ENCODE measurements at regions not wholly inside any gene's neighbourhood (a gene's known extent, or its start where the extent isn't known, plus 50 kb on each side); places are given as distances from the start of the nearest gene placed in this dataset.

DNA sequence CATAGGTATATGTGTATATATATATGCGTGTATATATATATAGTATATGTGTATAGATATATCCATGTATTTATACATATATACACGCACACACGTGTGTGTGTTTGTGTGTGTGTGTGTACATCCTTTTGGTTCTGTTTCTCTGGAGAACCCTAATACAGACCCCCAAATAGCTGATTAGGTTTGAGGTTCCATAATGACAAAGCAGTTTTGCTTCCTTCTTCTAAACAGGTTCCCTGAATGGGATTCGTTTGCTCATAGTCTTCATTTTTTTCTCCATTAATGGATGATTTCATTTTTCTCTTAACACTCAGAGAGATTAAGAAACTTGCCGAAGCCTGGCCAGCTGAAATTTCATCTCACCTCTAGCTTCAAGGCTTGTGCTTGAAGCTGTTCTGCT lies 234.0 kb upstream of the BCOR start:
- Mint-ChIP-seq H3K4me1 (no peaks in the 10 kb centered on the region), H3K27ac (no peak overlapping the region), H3K27me3 (no peaks in the 10 kb centered on the region), H3K4me3 (no peak overlapping the region), H3K9me3 (ENCODE audit: insufficient read depth) (peaks cover 2% of the 10 kb centered on the region)
- no peak overlapping the region for H3K4me2 ChIP-seq (replicated peaks; ENCODE audit: low read depth, low read length, poor library complexity, severe bottlenecking)
- intact Hi-C loops (cut with micrococcal nuclease), result no loop called here
- H4K20me1 ChIP-seq (ENCODE audit: control insufficient read depth, insufficient read depth, low read length, poor library complexity, severe bottlenecking), result no peaks in the 10 kb centered on the region
- ChIA-PET CTCF (no interaction called here), POLR2A (no interaction called here)
- DNase-seq (no peak), ATAC-seq (ENCODE audit: low read depth) (no peak)
- no CpG with 5 or more reads among the region's 5 CpGs for WGBS (ENCODE audit: insufficient coverage)
- no peak overlapping the region for H3K27ac ChIP-seq (ENCODE audit: low read length in 2 of 2)
- no peaks in the 10 kb centered on the region for H3K36me3 ChIP-seq (replicated peaks in 1 of 2; ENCODE audit: control extremely low read depth in 1 of 2, control insufficient read depth in 1 of 2, extremely low read depth in 1 of 2, insufficient read depth in 2 of 2, low read length in 1 of 2)
- H3K9me3 ChIP-seq (ENCODE audit: control extremely low read depth in 1 of 3, control insufficient read depth in 2 of 3, insufficient read depth in 1 of 3, low read length in 2 of 3), result no peaks in the 10 kb centered on the region
- TF ChIP-seq, protein P1, sequence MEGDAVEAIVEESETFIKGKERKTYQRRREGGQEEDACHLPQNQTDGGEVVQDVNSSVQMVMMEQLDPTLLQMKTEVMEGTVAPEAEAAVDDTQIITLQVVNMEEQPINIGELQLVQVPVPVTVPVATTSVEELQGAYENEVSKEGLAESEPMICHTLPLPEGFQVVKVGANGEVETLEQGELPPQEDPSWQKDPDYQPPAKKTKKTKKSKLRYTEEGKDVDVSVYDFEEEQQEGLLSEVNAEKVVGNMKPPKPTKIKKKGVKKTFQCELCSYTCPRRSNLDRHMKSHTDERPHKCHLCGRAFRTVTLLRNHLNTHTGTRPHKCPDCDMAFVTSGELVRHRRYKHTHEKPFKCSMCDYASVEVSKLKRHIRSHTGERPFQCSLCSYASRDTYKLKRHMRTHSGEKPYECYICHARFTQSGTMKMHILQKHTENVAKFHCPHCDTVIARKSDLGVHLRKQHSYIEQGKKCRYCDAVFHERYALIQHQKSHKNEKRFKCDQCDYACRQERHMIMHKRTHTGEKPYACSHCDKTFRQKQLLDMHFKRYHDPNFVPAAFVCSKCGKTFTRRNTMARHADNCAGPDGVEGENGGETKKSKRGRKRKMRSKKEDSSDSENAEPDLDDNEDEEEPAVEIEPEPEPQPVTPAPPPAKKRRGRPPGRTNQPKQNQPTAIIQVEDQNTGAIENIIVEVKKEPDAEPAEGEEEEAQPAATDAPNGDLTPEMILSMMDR (IDR thresholded peaks at IDR 0.05), result no peak
- TF ChIP-seq EZH2 (IDR thresholded peaks at IDR 0.05; ENCODE audit: borderline replicate concordance, insufficient read depth, low read depth, low read length, poor library complexity, severe bottlenecking), result no peak
- H3K27me3 ChIP-seq (replicated peaks in 1 of 4; ENCODE audit: control extremely low read depth in 1 of 4, control insufficient read depth in 3 of 4, insufficient read depth in 4 of 4, low read length in 3 of 4), result no peaks in the 10 kb centered on the region
- H3K79me2 ChIP-seq (ENCODE audit: control insufficient read depth, insufficient read depth, low read length), result no peaks in the 10 kb centered on the region
- H3K4me3 ChIP-seq (ENCODE audit: control extremely low read depth in 1 of 5, extremely low read depth in 1 of 5, insufficient read depth in 1 of 5, low read depth in 2 of 5, low read length in 4 of 5), result no peak overlapping the region
- no peak overlapping the region for H2AFZ ChIP-seq (ENCODE audit: insufficient read depth, low read depth, low read length, poor library complexity, severe bottlenecking)
- no peak overlapping the region for H3K9ac ChIP-seq (ENCODE audit: low read length)
- H3K4me1 ChIP-seq (ENCODE audit: control insufficient read depth in 2 of 2, insufficient read depth in 2 of 2, low read length in 2 of 2), result no peaks in the 10 kb centered on the region

DNA sequence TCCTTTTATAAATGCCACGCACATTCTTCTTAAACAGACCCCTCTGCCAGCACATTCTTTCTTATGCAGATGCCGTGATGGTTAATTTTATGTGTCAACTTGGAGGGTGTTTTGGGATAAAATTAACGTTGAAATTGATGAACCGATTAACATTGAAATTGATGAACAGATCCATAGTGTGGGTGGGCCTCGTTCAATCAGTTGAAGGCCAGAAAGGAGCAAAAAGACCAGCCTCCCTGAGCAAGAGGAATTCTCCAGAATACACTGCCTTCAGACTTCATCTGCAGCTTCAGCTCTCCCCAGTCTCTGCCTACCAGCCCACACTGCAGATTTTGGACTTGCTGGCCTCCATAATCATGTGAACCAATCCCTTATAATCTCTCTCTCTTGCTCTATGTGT lies 233.6 kb upstream of the BCOR start:
- peaks cover 2% of the 10 kb centered on the region for H3K9me3 Mint-ChIP-seq (ENCODE audit: insufficient read depth)
- Histone ChIP-seq H3K9me3 (ENCODE audit: control extremely low read depth in 1 of 3, control insufficient read depth in 2 of 3, insufficient read depth in 1 of 3, low read length in 2 of 3) (no peaks in the 10 kb centered on the region), H2AFZ (ENCODE audit: insufficient read depth, low read depth, low read length, poor library complexity, severe bottlenecking) (no peak overlapping the region), H3K36me3 (replicated peaks in 1 of 2; ENCODE audit: control extremely low read depth in 1 of 2, control insufficient read depth in 1 of 2, extremely low read depth in 1 of 2, insufficient read depth in 2 of 2, low read length in 1 of 2) (no peaks in the 10 kb centered on the region), H3K27ac (ENCODE audit: low read length in 2 of 2) (no peak overlapping the region), H3K4me3 (ENCODE audit: control extremely low read depth in 1 of 5, extremely low read depth in 1 of 5, insufficient read depth in 1 of 5, low read depth in 2 of 5, low read length in 4 of 5) (no peak overlapping the region), H4K20me1 (ENCODE audit: control insufficient read depth, insufficient read depth, low read length, poor library complexity, severe bottlenecking) (no peaks in the 10 kb centered on the region), H3K9ac (ENCODE audit: low read length) (no peak overlapping the region), H3K27me3 (replicated peaks in 1 of 4; ENCODE audit: control extremely low read depth in 1 of 4, control insufficient read depth in 3 of 4, insufficient read depth in 4 of 4, low read length in 3 of 4) (no peaks in the 10 kb centered on the region), H3K79me2 (ENCODE audit: control insufficient read depth, insufficient read depth, low read length) (no peaks in the 10 kb centered on the region), H3K4me1 (ENCODE audit: control insufficient read depth in 2 of 2, insufficient read depth in 2 of 2, low read length in 2 of 2) (no peaks in the 10 kb centered on the region), H3K4me2 (replicated peaks; ENCODE audit: low read depth, low read length, poor library complexity, severe bottlenecking) (no peak overlapping the region)
- H3K4me3 Mint-ChIP-seq, result no peak overlapping the region
- no peaks in the 10 kb centered on the region for H3K4me1 Mint-ChIP-seq
- intact Hi-C loops (cut with micrococcal nuclease), result no loop called here
- ATAC-seq (ENCODE audit: low read depth) (no peak), DNase-seq (no peak)
- H3K27me3 Mint-ChIP-seq, result no peaks in the 10 kb centered on the region
- ChIA-PET CTCF (no interaction called here), POLR2A (no interaction called here)
- no CpG with 5 or more reads among the region's 5 CpGs for WGBS (ENCODE audit: insufficient coverage)
- no peak overlapping the region for H3K27ac Mint-ChIP-seq
- TF ChIP-seq, protein P1 (IDR thresholded peaks at IDR 0.05), result no peak
- no peak for TF ChIP-seq EZH2 (IDR thresholded peaks at IDR 0.05; ENCODE audit: borderline replicate concordance, insufficient read depth, low read depth, low read length, poor library complexity, severe bottlenecking)
